NOMO-1 treated with dmso at 0.1 percent for 144 hours (cell line): ENCODE measurements at regions not wholly inside any gene's neighbourhood (a gene's known extent, or its start where the extent isn't known, plus 50 kb on each side); places are given as distances from the start of the nearest gene placed in this dataset.
"Not testable (repeated sequence)": the region's sequence is repeated elsewhere in the genome, so short reads cannot be mapped to it uniquely, and the experiment has no call there.

Experiments
- DNase-seq: peaks from one replicate; lab custom pipeline; 2025; ENCODE audit not compliant: unreplicated experiment; lab: John Stamatoyannopoulos, UW

GRCh38 chr17:71496552-71496951 lies 624.3 kb upstream of the SOX9 start:
- no peak for DNase-seq

- DNase-seq, result no peak
Measured at GRCh38 chr17:71500761-71501555, 619.9 kb upstream of the SOX9 start.

DNA sequence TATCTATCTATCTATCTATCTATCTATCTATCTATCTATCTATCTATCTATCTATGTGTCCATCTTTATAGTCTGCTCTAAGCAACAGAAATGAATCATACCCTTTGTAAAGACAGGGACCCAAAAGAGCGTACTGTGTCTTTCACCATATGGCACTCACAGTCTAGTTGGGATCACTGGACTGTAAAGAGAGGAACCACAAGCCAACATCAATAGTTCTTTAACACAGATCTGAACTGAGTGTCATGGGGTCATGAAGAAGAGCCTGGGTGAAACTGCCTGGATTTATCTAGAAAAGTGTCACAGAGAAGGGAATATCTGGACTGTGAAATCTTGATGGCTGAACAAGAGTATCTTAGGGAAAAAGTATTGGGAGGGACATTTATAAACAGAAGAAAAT lies 619.1 kb upstream of the SOX9 start:
- no peak for DNase-seq

DNA sequence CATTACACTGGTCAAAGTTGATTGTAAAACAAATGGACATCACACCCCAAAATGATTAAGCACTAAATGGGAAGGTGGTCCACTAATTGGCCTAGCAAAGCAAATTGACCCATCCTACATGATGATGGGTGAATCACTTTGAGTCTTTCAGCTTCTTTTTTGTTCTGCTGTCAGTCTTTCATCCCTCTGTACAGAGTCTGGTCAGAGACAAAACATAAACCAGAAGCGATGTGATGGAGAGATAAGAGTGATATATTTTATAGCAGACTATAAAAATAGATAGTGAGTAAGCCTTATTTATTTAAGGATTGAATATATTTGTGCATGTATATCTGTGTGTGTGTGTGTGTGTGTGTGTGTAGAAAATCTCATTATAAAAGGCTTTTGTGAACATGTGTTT lies 618.4 kb upstream of the SOX9 start:
- DNase-seq, result no peak

DNA sequence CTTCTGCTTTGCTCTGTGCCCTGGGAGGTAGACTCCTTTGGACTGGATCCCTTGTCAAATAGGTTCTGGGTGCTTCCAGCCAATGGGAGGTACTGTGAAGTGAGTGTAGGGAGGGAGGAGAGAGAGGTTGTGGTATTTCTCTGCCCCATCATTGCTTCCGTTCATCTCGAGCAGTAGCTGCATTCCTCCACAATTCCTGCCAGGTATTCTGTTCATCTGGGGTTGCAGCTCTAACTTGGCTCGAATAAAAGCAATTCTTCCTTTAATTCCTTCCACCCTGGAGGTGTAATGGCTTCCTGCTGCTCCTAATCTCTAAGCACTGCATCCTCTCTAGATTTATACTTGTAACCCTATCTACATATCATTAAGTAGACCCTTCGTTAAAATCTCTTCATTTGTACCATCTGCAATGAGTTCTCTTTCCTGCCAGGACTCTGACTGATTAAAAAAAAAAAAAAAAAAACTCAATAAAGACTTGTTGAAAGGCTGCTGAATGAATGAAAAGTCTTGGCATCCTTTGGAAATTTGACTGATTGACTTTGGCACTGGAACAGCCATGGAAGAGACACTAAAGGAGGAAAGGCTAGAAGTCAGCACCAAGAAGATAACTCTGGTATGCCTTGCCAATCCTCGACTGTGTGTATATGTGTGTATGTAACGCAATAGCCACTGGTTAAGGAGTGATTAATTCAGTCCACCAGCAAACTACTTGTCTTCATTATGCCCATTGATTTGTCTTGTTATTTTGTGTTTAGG lies 616.9 kb upstream of the SOX9 start:
- DNase-seq, result no peak

GRCh38 chr17:71505200-71505599 lies 615.6 kb upstream of the SOX9 start:
- no peak for DNase-seq

- no peak for DNase-seq
Measured at GRCh38 chr17:71505981-71506380, 614.8 kb upstream of the SOX9 start.

DNA sequence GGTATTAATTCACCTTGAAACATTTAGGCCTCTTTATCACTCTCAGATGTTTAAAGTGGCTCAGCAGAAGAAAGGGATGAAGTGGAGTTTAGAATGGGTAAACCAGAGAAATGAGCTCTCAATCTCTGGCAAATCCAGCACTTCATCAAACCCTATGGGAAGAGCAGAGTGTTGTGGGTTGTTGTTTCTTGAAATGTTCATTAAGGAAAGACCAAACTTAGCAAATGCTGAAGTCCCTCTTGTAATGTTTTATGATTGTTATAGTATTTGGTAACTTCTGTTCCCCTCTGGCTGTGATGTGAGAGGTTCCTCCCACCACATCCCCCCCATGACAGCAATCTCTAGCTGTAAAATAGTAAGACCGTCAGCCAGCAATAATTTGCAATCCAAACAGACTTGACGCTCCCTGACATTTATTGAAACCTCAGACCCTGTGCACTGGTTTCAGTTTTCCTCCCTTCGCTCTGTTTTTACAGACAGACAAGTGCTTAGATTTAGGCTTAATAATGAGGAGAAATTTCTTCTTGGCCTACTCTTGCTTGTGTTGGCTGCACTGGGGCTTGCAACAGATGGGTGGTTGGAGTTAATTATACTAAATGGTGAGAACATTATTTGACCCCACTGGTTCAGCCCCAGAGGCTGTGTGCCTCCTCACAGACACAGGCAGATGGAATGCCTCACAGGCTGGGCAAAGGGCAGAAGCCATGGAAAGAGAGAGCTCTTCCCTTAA lies 609.4 kb upstream of the SOX9 start:
- no peak for DNase-seq

- DNase-seq, result not testable (repeated sequence)
Measured at GRCh38 chr17:71513725-71514124, 607.1 kb upstream of the SOX9 start.

DNA sequence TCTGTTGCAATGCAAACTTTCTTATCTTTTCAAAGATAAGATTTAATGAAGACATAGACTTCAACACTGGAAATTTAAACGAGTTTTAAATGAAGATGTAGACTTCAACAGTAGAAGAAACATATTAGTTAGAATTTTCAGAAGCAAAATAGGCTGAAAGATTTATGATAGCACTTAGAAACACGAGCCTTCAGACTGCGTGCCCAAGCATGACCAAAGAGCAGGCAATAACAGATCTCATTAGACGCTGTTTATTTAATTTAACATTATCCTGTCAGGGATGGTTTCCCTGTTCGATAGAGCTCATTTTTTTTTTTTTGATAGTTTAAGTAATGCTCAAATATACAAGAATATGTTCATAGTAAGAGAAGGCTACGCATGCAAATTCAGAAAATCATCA lies 604.7 kb upstream of the SOX9 start:
- DNase-seq, result no peak

- DNase-seq, result no peak
Measured at GRCh38 chr17:71519285-71519684, 601.5 kb upstream of the SOX9 start.

DNA sequence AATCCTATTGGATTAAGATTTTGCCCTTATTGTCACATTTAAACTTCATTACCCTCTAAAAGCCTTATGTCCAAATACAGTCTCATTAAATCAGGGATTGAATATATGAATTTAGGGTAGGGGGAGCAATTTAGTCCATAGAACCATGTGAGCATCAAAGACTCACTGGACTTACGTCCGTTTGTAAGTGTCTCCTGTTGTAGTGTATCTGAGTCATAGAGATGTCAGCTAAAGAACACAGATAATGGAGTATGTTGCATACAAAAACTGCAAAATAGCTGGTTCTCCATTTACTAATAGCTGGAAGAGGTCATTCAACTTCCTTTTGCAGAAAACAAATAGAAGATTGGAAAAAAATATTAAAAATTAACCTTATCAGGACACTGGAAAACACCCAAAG lies 599.1 kb upstream of the SOX9 start:
- no peak for DNase-seq

- no peak for DNase-seq
Measured at GRCh38 chr17:71522383-71522782, 598.4 kb upstream of the SOX9 start.

- DNase-seq, result no peak
Measured at GRCh38 chr17:71527311-71527710, 593.5 kb upstream of the SOX9 start.

- no peak for DNase-seq
Measured at GRCh38 chr17:71528210-71528609, 592.6 kb upstream of the SOX9 start.

GRCh38 chr17:71530248-71530647 lies 590.6 kb upstream of the SOX9 start:
- no peak for DNase-seq

- no peak for DNase-seq
Measured at GRCh38 chr17:71535321-71535720, 585.5 kb upstream of the SOX9 start.

GRCh38 chr17:71546419-71546818 lies 574.4 kb upstream of the SOX9 start:
- no peak for DNase-seq

GRCh38 chr17:71547904-71548303 lies 572.9 kb upstream of the SOX9 start:
- no peak for DNase-seq

GRCh38 chr17:71548540-71549190 lies 572.2 kb upstream of the SOX9 start:
- no peak for DNase-seq

- DNase-seq, result no peak
Measured at GRCh38 chr17:71550675-71551074, 570.1 kb upstream of the SOX9 start.
